SH-SY5Y (cell line): ENCODE measurements at regions not wholly inside any gene's neighbourhood (a gene's known extent, or its start where the extent isn't known, plus 50 kb on each side); places are given as distances from the start of the nearest gene placed in this dataset.

Experiments
- GATA2 ChIP-seq: IDR thresholded peaks from 2 replicates; pipeline ENCODE4 v1.6.1; 2011; ENCODE audit warnings: mild to moderate bottlenecking, low read depth, low read length
- GATA3 ChIP-seq: IDR thresholded peaks from 2 replicates; pipeline ENCODE4 v1.6.1; 2011; ENCODE audit warnings: low read depth, mild to moderate bottlenecking, low read length, moderate library complexity

- no peak for TF ChIP-seq GATA2
- TF ChIP-seq GATA3: no peak
Observed at GRCh38 chr11:39177678-39178077, 2281.8 kb downstream of the LRRC4C start.
